PFSK-1 (cell line): ENCODE measurements at regions not wholly inside any gene's neighbourhood (a gene's known extent, or its start where the extent isn't known, plus 50 kb on each side); places are given as distances from the start of the nearest gene placed in this dataset.

Source experiments
- FOXP2 ChIP-seq: optimal IDR thresholded peaks from 2 replicates; pipeline ENCODE3; 2011; ENCODE audit warnings: borderline replicate concordance, control low read depth, inconsistent platforms; ENCODE audit not compliant: insufficient read depth; ENCODE audit errors: extremely low read length, extremely low read depth
- POLR2AphosphoS5 ChIP-seq: IDR thresholded peaks from 2 replicates; pipeline ENCODE4 v1.6.1; 2012; ENCODE audit warnings: low read depth, mild to moderate bottlenecking, control low read depth, low read length, moderate library complexity
- REST ChIP-seq, 2 experiments: IDR thresholded peaks; 2 replicates each; pipeline versions ENCODE4 v1.6.1 to v1.8.0; 2011 to 2012; ENCODE audit warnings: low read depth in 2 of 2, low read length in 2 of 2, control low read depth in 1 of 2, inconsistent platforms in 1 of 2, mild to moderate bottlenecking in 1 of 2, moderate library complexity in 1 of 2; ENCODE audit not compliant: insufficient read depth in 1 of 2
- SIN3A ChIP-seq: IDR thresholded peaks from 2 replicates; pipeline ENCODE4 v1.6.1; 2012; ENCODE audit warnings: mild to moderate bottlenecking, low read length, moderate library complexity, borderline replicate concordance; ENCODE audit not compliant: insufficient read depth
- TAF1 ChIP-seq: IDR thresholded peaks from 2 replicates; pipeline ENCODE4 v1.6.1; 2012; ENCODE audit warnings: low read length, control low read depth, borderline replicate concordance; ENCODE audit not compliant: insufficient read depth

GRCh38 chr11:81772166-81772565, 961.5 kb downstream of the FAM181B start:
- no peak for TF ChIP-seq FOXP2
- TF ChIP-seq POLR2AphosphoS5 = no peak
- no peak for TF ChIP-seq TAF1
- TF ChIP-seq SIN3A = no peak
- no peak for TF ChIP-seq REST (IDR thresholded peaks at IDR 0.05; ENCODE audit: insufficient read depth in 1 of 2, low read depth in 2 of 2, low read length in 2 of 2)

- no peak for TF ChIP-seq SIN3A
- no peak for TF ChIP-seq POLR2AphosphoS5
- no peak for TF ChIP-seq FOXP2
- no peak for TF ChIP-seq TAF1
- TF ChIP-seq REST (IDR thresholded peaks at IDR 0.05; ENCODE audit: insufficient read depth in 1 of 2, low read depth in 2 of 2, low read length in 2 of 2) = no peak
Measured at GRCh38 chr11:81756864-81757595, 976.6 kb downstream of the FAM181B start.

- TF ChIP-seq SIN3A (no peak), REST (IDR thresholded peaks at IDR 0.05; ENCODE audit: insufficient read depth in 1 of 2, low read depth in 2 of 2, low read length in 2 of 2) (no peak), FOXP2 (no peak), TAF1 (no peak)
Measured at GRCh38 chr11:81749245-81749644, 984.4 kb downstream of the FAM181B start.

GRCh38 chr11:81744336-81745116, 989.1 kb downstream of the FAM181B start:
- no peak for TF ChIP-seq REST (IDR thresholded peaks at IDR 0.05; ENCODE audit: insufficient read depth in 1 of 2, low read depth in 2 of 2, low read length in 2 of 2)
- no peak for TF ChIP-seq FOXP2
- no peak for TF ChIP-seq SIN3A
- TF ChIP-seq POLR2AphosphoS5 = no peak
- no peak for TF ChIP-seq TAF1
